K562 (cell line): ENCODE measurements at regions not wholly inside any gene's neighbourhood (a gene's known extent, or its start where the extent isn't known, plus 50 kb on each side); places are given as distances from the start of the nearest gene placed in this dataset.

ENCODE experiments used
- ATAC-seq: fragments of 200-7000 bp; cut with Tn5 transposase; 3 replicates; pipeline ENCODE4 v1.9.1; 2020; ENCODE audit warnings: moderate library complexity
- BruUV-seq: library from RNA; stranded (reverse); fragments of 400-500 nt; replicated peaks from 2 replicates; lab custom pipeline; 2021; lab: Mats Ljungman, UMichigan
- CTCF ChIA-PET: fragments of 300-600 bp; formaldehyde crosslinking; extraction: SDS; loops from one replicate; lab custom pipeline; 2021; ENCODE audit warnings: low intra/inter-chr PET ratio; lab: Yijun Ruan, JAX
- POLR2A ChIA-PET: fragments of 300-600, 350-650 bp; sonication (Branson Sonifier 250); formaldehyde crosslinking; extraction: SDS; loops from one replicate; lab custom pipeline; 2021; ENCODE audit warnings: antibody characterized with exemption, inconsistent platforms; lab: Yijun Ruan, JAX
- DNase-seq, 4 experiments: peaks; one replicate each; pipeline versions ENCODE4 v3.0.0 to v3.0.0-alpha.2; 2011 to 2018; ENCODE audit warnings: low spot score in 3 of 4, mixed read lengths in 3 of 4; ENCODE audit errors: extremely low read depth in 1 of 4
- FAIRE-seq: peaks from 2 replicates; lab custom pipeline; 2011; peaks lifted over from hg19 to GRCh38; lab: Jason Lieb, UNC
- H2AFZ ChIP-seq: 2 replicates; pipeline ENCODE4 v1.6.0; 2011; ENCODE audit warnings: low read depth, low read length, control low read depth, inconsistent platforms
- H3K27ac ChIP-seq: fragments of 200-600 bp; 3 replicates; pipeline ENCODE4 v1.8.0; 2011; ENCODE audit warnings: low read depth, mild to moderate bottlenecking, control low read depth, inconsistent platforms, low read length, moderate library complexity, mixed read lengths; ENCODE audit errors: extremely low read depth
- H3K27me3 ChIP-seq, 2 experiments: fragments of 300-600 bp in 1 of 2; 2 replicates in 1 of 2; 3 replicates in 1 of 2; pipeline versions ENCODE4 v1.6.0 to v1.8.0; 2011; ENCODE audit warnings: inconsistent platforms in 2 of 2, low read length in 2 of 2, mild to moderate bottlenecking in 1 of 2, mixed read lengths in 1 of 2, moderate library complexity in 1 of 2; ENCODE audit not compliant: control insufficient read depth in 2 of 2, insufficient read depth in 2 of 2
- H3K36me3 ChIP-seq: fragments of 300-600 bp; 3 replicates; pipeline ENCODE4 v1.8.0; 2011; ENCODE audit warnings: mild to moderate bottlenecking, low read length, inconsistent platforms; ENCODE audit not compliant: control insufficient read depth, insufficient read depth
- H3K4me1 ChIP-seq, 2 experiments: fragments of 200-600 bp in 1 of 2; replicated peaks in 1 of 2; 2 replicates in 1 of 2; 3 replicates in 1 of 2; pipeline versions ENCODE4 v1.5.1 to v1.8.0; 2011; ENCODE audit warnings: inconsistent platforms in 2 of 2, low read length in 2 of 2, mild to moderate bottlenecking in 1 of 2, mixed read lengths in 1 of 2, moderate library complexity in 1 of 2; ENCODE audit not compliant: control insufficient read depth in 2 of 2, insufficient read depth in 2 of 2
- H3K4me2 ChIP-seq: 2 replicates; pipeline ENCODE4 v1.6.1; 2011; ENCODE audit warnings: low read length, control low read depth, inconsistent platforms, mixed read lengths; ENCODE audit not compliant: insufficient read depth
- H3K4me3 ChIP-seq: fragments of 200-600 bp; sonication (generic), shearing (Covaris generic); 2 replicates; pipeline ENCODE4 v1.5.1; 2016; ENCODE audit warnings: control low read depth, inconsistent platforms
- H3K79me2 ChIP-seq: fragments of 200-600 bp; 3 replicates; pipeline ENCODE4 v1.8.0; 2011; ENCODE audit warnings: low read length, inconsistent platforms; ENCODE audit not compliant: control insufficient read depth, insufficient read depth
- H3K9ac ChIP-seq, 2 experiments: 2 replicates each; pipeline versions ENCODE4 v1.6.0 to v1.6.1; 2011; ENCODE audit warnings: low read depth in 2 of 2, low read length in 2 of 2, control low read depth in 1 of 2, inconsistent platforms in 1 of 2, mild to moderate bottlenecking in 1 of 2, mixed read lengths in 1 of 2; ENCODE audit not compliant: insufficient read depth in 1 of 2
- H3K9me1 ChIP-seq: one replicate; pipeline ENCODE4 v1.6.0; 2011; ENCODE audit warnings: inconsistent platforms, mild to moderate bottlenecking, low read length, moderate library complexity; ENCODE audit not compliant: control insufficient read depth, insufficient read depth
- H3K9me3 ChIP-seq: replicated peaks from 2 replicates; pipeline ENCODE4 v1.5.1; 2011; ENCODE audit warnings: low read depth, low read length, inconsistent platforms; ENCODE audit not compliant: control insufficient read depth, insufficient read depth
- H4K20me1 ChIP-seq: replicated peaks from 2 replicates; pipeline ENCODE4 v1.6.1; 2011; ENCODE audit warnings: low read length, inconsistent platforms, mixed read lengths; ENCODE audit not compliant: control insufficient read depth, insufficient read depth
- CBFB ChIP-seq: sonication (generic); formaldehyde crosslinking; IDR thresholded peaks from 2 replicates; pipeline ENCODE4 v1.4.0; 2020; ENCODE audit warnings: mild to moderate bottlenecking, missing genetic modification reagents
- ETV1 ChIP-seq: fragments of 450-650 bp; conservative IDR thresholded peaks from 2 replicates; pipeline ENCODE4 v1.6.1; 2016; ENCODE audit warnings: missing genetic modification characterization, control low read depth, low read depth, missing compliant biosample characterization
- NFE2L1 ChIP-seq: fragments of 450-650 bp; IDR thresholded peaks from 2 replicates; pipeline ENCODE4 v1.6.1; 2016; ENCODE audit warnings: missing genetic modification characterization, low read depth, mild to moderate bottlenecking, missing compliant biosample characterization, moderate library complexity, borderline replicate concordance
- PATZ1 ChIP-seq: fragments of 250-450 bp; sonication (Bioruptor Pico); IDR thresholded peaks from 2 replicates; pipeline ENCODE4 v1.5.0; 2020; ENCODE audit warnings: mild to moderate bottlenecking, borderline replicate concordance
- SMAD4 ChIP-seq: fragments of 250-450 bp; sonication (Bioruptor Pico); conservative IDR thresholded peaks from 2 replicates; pipeline ENCODE4 v1.8.0; 2021; ENCODE audit warnings: inconsistent platforms, mild to moderate bottlenecking, moderate library complexity
- TAF1 ChIP-seq: IDR thresholded peaks from 2 replicates; pipeline ENCODE4 v1.6.1; 2011; ENCODE audit warnings: mild to moderate bottlenecking, low read length, moderate library complexity; ENCODE audit not compliant: insufficient read depth, control insufficient read depth, severe bottlenecking; ENCODE audit errors: extremely low read depth
- ZNF277 ChIP-seq: fragments of 250-450 bp; sonication (Bioruptor Pico); IDR thresholded peaks from 2 replicates; pipeline ENCODE4 v1.8.0; 2022; ENCODE audit warnings: inconsistent platforms, mild to moderate bottlenecking, moderate library complexity, borderline replicate concordance
- ZNF644 ChIP-seq: fragments of 200-800 bp; sonication (Bioruptor generic); IDR thresholded peaks from 2 replicates; pipeline ENCODE4 v1.6.1; 2016; ENCODE audit warnings: low read depth, missing genetic modification characterization, missing compliant biosample characterization
- WGBS: fragments of 100-300 bp; shearing (Covaris generic); methylation state at CpG from one replicate; pipeline ENCODE4 v1.1.6; 2016; ENCODE audit warnings: low coverage, mixed read lengths; ENCODE audit not compliant: insufficient coverage; ENCODE audit errors: missing lambda C conversion rate; 5-methylcytosine and 5-hydroxymethylcytosine counted together
- in situ Hi-C: fragments of 300-500 bp; cut with MboI; formaldehyde crosslinking; loops from 4 replicates; pipeline ENCODE4 v1.15.0; 2018; ENCODE audit warnings: inconsistent platforms, mixed read lengths
- intact Hi-C: fragments of 100-400 bp; cut with micrococcal nuclease; formaldehyde crosslinking; loops from 2 replicates; pipeline ENCODE4 v1.14.2; 2022
- TF ChIP-seq, protein P1 (sequence below): fragments of 450-650 bp; formaldehyde crosslinking; IDR thresholded peaks from 2 replicates; pipeline ENCODE4 v1.4.0; 2020; ENCODE audit warnings: mild to moderate bottlenecking, moderate library complexity

GRCh38 chr13:33575378-33575777 lies 242.6 kb upstream of the RFC3 start:
- CTCF ChIA-PET: no interaction called here
- WGBS: 0% methylated on average over 1 of the region's 1 CpG

More at GRCh38 chr13:33575378-33575777, 242.6 kb upstream of the RFC3 start:
- DNase-seq: no peak
- no peak for ATAC-seq
- Histone ChIP-seq H3K9me1 (no peaks in the 10 kb centered on the region), H3K9me3 (no peaks in the 10 kb centered on the region), H3K79me2 (no peaks in the 10 kb centered on the region), H3K9ac (no peak overlapping the region), H3K27ac (no peak overlapping the region), H3K4me1 (no peaks in the 10 kb centered on the region), H3K4me2 (no peak overlapping the region), H3K4me3 (no peak overlapping the region), H4K20me1 (no peaks in the 10 kb centered on the region)
- in situ Hi-C loops: no loop called here
- intact Hi-C loops: no loop called here
- BruUV-seq: no TSS peak
- FAIRE-seq: no peak
- POLR2A ChIA-PET: no interaction called here
- TF ChIP-seq ZNF644: no peak
- TF ChIP-seq ETV1 (tag): no peak
- TF ChIP-seq, protein P1, sequence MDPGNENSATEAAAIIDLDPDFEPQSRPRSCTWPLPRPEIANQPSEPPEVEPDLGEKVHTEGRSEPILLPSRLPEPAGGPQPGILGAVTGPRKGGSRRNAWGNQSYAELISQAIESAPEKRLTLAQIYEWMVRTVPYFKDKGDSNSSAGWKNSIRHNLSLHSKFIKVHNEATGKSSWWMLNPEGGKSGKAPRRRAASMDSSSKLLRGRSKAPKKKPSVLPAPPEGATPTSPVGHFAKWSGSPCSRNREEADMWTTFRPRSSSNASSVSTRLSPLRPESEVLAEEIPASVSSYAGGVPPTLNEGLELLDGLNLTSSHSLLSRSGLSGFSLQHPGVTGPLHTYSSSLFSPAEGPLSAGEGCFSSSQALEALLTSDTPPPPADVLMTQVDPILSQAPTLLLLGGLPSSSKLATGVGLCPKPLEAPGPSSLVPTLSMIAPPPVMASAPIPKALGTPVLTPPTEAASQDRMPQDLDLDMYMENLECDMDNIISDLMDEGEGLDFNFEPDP (CRISPR knock-in tag): no peak
- TF ChIP-seq TAF1: no peak
- no peak for TF ChIP-seq ZNF277 (CRISPR knock-in tag)
- no peak for TF ChIP-seq NFE2L1 (tag)
- no peak for TF ChIP-seq PATZ1 (CRISPR knock-in tag)
- TF ChIP-seq CBFB: no peak
- TF ChIP-seq SMAD4: no peak
- TF ChIP-seq, all 486 proteins: peak for 0
- H2AFZ ChIP-seq: no peak overlapping the region
- no peaks in the 10 kb centered on the region for H3K27me3 ChIP-seq
- no peaks in the 10 kb centered on the region for H3K36me3 ChIP-seq
